ENCODE measurements at regions not wholly inside any gene's neighbourhood (a gene's known extent, or its start where the extent isn't known, plus 50 kb on each side); places are given as distances from the start of the nearest gene placed in this dataset.

DNA sequence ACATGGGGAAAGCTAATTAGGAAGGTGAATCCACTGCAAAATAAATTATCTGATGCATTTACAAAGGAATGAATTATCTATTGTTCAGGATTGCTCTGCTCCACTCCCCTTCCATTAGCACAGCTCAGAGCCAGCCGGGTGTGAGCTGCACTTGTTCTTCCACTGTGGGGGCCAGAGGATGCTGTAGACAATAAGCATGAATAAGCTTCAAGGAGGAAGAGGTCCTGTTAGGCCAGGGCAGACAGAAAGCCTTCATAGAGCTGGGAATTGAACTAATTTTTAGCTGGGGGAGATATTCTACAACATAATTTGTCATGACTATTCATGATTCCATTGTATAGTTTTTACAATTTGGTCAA is 137.6 kb upstream of the MAX start:
- Histone ChIP-seq H3K4me3 (no peak overlapping the region), H3K9ac (ENCODE audit: insufficient read length) (no peak overlapping the region), H3K36me3 (ENCODE audit: insufficient read depth, low read length) (no peaks in the 10 kb centered on the region), H3K27ac (no peak overlapping the region), H3K9me3 (ENCODE audit: low read depth, low read length) (no peaks in the 10 kb centered on the region)
- TF ChIP-seq POLR2AphosphoS5 (IDR thresholded peaks at IDR 0.05; ENCODE audit: borderline replicate concordance, low read depth, low read length) (no peak), EZH2 (IDR thresholded peaks at IDR 0.05) (no peak), FOXP2 (optimal IDR thresholded peaks at IDR 0.05; ENCODE audit: control extremely low read depth, extremely low read length, insufficient read depth) (no peak)
- no peak for DNase-seq (ENCODE audit: low read depth, low spot score)

DNA sequence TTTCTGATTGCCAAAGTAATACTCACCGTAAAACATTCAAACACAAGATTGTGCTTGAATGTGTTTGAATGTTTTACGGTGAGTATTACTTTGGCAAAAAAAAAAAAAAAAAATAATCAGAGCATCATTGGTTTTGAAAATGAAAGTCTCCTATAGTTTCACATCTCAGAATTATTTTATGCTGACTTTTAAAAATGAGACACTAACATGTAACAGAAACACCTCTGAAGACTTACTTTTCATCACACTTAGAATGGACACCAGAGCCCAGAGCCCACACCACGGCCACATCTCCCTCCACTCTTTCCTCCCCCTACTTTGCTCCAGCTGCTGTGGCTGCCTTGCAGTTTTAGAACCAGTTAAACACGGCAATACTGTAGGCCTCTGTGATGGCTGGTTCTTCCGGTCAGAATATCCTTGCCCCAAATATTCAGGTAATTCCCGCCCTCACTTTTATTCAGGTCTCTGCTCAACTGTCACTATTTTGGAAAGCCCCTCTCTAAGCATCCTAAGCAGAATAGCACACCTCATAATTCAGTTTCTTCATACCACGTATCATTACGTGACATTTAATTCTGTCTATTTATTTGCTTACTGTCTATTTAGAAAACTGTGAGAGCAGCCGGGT is 138.9 kb upstream of the MAX start:
- no peak for TF ChIP-seq FOXP2 (optimal IDR thresholded peaks at IDR 0.05; ENCODE audit: control extremely low read depth, extremely low read length, insufficient read depth)
- no peak for TF ChIP-seq EZH2 (IDR thresholded peaks at IDR 0.05)
- no peak for TF ChIP-seq POLR2AphosphoS5 (IDR thresholded peaks at IDR 0.05; ENCODE audit: borderline replicate concordance, low read depth, low read length)
- no peaks in the 10 kb centered on the region for H3K9me3 ChIP-seq (ENCODE audit: low read depth, low read length)
- H3K36me3 ChIP-seq (ENCODE audit: insufficient read depth, low read length) = no peaks in the 10 kb centered on the region
- H3K4me3 ChIP-seq = no peak overlapping the region
- H3K27ac ChIP-seq = no peak overlapping the region
- H3K9ac ChIP-seq (ENCODE audit: insufficient read length) = no peak overlapping the region
- no peak for DNase-seq (ENCODE audit: low read depth, low spot score)

DNA sequence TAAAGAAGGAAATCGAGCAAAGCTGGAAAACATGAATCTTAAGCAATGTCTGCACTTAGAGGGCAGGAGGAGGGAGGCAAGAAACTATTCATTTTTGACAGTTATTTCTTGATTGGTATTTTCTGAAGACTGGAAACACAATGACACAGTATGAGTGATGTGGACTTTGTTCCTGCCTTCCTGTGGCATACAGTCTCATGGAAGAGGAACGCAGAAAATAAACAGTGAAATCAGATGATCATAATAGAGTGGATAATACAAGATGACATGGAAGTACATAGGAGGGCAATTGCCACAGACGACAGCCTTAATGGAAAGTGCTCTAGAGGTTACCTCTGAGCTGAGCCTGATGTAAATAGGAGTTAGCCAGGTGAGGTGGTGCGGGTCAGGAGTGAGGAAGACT is 140.4 kb upstream of the MAX start:
- no peak for DNase-seq (ENCODE audit: low read depth, low spot score)
- Histone ChIP-seq H3K9me3 (ENCODE audit: low read depth, low read length) (no peaks in the 10 kb centered on the region), H3K9ac (ENCODE audit: insufficient read length) (peak overlapping the region; percentile 8), H3K36me3 (ENCODE audit: insufficient read depth, low read length) (no peaks in the 10 kb centered on the region), H3K27ac (no peak overlapping the region), H3K4me3 (no peak overlapping the region)
- TF ChIP-seq FOXP2 (optimal IDR thresholded peaks at IDR 0.05; ENCODE audit: control extremely low read depth, extremely low read length, insufficient read depth) = no peak
- no peak for TF ChIP-seq POLR2AphosphoS5 (IDR thresholded peaks at IDR 0.05; ENCODE audit: borderline replicate concordance, low read depth, low read length)
- TF ChIP-seq EZH2 (IDR thresholded peaks at IDR 0.05) = no peak

DNA sequence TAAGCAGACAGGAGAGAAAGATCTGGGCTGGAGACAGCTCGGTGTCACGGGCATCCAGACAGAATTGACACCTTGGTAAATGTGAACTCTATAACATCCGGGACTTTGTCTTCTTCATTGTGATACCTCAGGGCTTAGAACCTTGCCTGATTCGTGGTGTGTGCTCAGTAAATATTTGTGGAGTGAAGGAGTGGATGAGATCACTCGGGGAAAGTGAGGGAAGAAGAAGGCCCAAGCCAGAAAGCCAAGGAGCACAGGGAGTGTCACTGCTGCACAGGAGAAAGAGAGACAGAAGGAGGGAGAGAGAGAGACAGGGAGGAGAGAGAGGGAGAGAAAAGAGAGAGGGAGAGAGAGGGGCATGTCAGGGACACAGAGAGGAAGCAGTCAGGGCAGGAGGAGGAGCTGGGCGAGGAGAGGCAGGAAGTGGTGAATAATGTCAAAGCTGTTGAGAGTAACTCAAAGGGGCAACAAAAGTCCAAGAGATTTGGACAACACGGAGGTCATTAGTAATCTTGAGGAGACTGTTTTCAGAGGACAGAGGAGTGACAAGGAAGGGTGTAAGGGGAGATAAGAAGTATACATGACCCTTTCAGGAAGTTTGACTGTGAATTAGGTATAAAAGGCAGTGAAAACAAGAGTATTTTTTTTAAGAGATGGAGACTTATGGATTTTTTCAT is 141.6 kb upstream of the MAX start:
- no peak overlapping the region for H3K27ac ChIP-seq
- no peaks in the 10 kb centered on the region for H3K9me3 ChIP-seq (ENCODE audit: low read depth, low read length)
- no peak overlapping the region for H3K4me3 ChIP-seq
- H3K9ac ChIP-seq (ENCODE audit: insufficient read length) = no peak overlapping the region
- no peak for DNase-seq (ENCODE audit: low read depth, low spot score)
- no peaks in the 10 kb centered on the region for H3K36me3 ChIP-seq (ENCODE audit: insufficient read depth, low read length)
- TF ChIP-seq EZH2 (IDR thresholded peaks at IDR 0.05) (no peak), FOXP2 (optimal IDR thresholded peaks at IDR 0.05; ENCODE audit: control extremely low read depth, extremely low read length, insufficient read depth) (no peak), POLR2AphosphoS5 (IDR thresholded peaks at IDR 0.05; ENCODE audit: borderline replicate concordance, low read depth, low read length) (no peak)

DNA sequence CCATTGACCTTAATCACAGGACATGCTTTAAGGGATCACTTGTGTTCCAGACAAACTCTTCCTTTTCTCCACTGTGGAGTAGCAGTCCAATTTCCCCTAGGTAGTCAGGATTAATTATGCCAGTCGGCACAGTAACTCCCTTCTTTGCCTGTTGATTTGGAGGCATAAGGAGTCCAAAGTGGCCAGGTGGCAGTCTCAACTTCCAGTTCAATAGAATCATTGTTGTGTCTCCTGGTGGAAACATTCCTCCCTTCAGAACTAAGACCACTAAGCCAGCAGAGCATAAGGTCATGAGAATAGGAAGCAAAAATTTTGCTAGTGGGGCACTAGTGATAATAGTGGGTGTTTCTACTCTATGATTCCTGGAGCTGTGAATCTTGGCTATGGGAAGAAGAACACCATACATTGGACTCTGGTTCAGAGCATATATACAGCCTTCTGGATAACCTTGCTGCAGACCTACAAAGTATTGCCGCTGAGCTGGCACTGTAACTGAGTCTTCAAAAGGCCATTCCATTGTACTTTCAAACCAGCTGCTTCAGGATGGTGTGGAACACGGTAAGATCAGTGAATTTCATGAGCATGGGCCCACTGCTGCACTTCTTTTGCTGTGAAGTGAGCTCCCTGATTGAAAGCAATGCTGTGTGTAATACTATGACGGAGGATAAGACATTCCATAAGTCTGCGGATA is 147.3 kb upstream of the MAX start:
- Histone ChIP-seq H3K27ac (no peak overlapping the region), H3K9ac (ENCODE audit: insufficient read length) (no peak overlapping the region), H3K36me3 (ENCODE audit: insufficient read depth, low read length) (no peaks in the 10 kb centered on the region), H3K4me3 (no peak overlapping the region), H3K9me3 (ENCODE audit: low read depth, low read length) (no peaks in the 10 kb centered on the region)
- TF ChIP-seq EZH2 (IDR thresholded peaks at IDR 0.05) = no peak
- no peak for TF ChIP-seq POLR2AphosphoS5 (IDR thresholded peaks at IDR 0.05; ENCODE audit: borderline replicate concordance, low read depth, low read length)
- no peak for TF ChIP-seq FOXP2 (optimal IDR thresholded peaks at IDR 0.05; ENCODE audit: control extremely low read depth, extremely low read length, insufficient read depth)
- DNase-seq (ENCODE audit: low read depth, low spot score) = no peak

DNA sequence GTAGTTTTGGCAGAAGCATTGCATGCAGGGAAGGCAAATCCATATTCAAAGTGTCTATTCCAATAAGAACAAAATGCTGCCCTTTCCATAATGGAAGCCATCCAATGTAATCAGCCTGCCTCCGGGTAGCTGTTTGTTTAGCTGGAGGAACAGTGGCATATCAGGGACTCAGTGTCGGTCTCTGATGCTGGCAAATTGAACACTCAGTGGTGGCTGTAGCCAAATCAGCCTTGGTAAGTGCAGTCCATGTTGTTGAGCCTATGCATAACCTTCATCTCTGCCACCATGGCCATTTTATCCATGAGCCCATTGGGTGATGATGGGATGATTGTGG is 147.8 kb upstream of the MAX start:
- H3K9ac ChIP-seq (ENCODE audit: insufficient read length) = no peak overlapping the region
- no peak overlapping the region for H3K4me3 ChIP-seq
- TF ChIP-seq POLR2AphosphoS5 (IDR thresholded peaks at IDR 0.05; ENCODE audit: borderline replicate concordance, low read depth, low read length) (no peak), FOXP2 (optimal IDR thresholded peaks at IDR 0.05; ENCODE audit: control extremely low read depth, extremely low read length, insufficient read depth) (no peak), EZH2 (IDR thresholded peaks at IDR 0.05) (no peak)
- no peaks in the 10 kb centered on the region for H3K9me3 ChIP-seq (ENCODE audit: low read depth, low read length)
- no peaks in the 10 kb centered on the region for H3K36me3 ChIP-seq (ENCODE audit: insufficient read depth, low read length)
- DNase-seq (ENCODE audit: low read depth, low spot score) = no peak
- no peak overlapping the region for H3K27ac ChIP-seq

DNA sequence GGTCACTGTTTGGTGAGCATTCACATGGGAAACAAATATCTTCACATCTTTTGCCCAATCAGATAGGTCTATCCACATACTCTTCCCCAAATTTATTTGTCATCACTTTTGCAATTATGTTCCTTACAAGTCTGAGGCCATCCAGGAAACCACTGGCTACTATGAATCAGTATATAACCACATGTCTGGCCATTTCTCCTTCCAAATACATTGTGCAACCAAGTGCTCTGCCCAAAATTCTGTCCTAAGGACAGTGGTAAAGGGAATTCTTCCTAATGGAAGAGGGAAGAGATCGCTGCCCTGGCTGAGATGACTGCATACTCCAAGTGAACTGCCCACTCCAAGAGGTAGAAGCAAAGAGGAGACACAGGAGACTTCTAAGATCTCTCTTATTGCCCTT is 148.9 kb upstream of the MAX start:
- H3K36me3 ChIP-seq (ENCODE audit: insufficient read depth, low read length) = no peaks in the 10 kb centered on the region
- no peak overlapping the region for H3K9ac ChIP-seq (ENCODE audit: insufficient read length)
- H3K4me3 ChIP-seq = no peak overlapping the region
- H3K9me3 ChIP-seq (ENCODE audit: low read depth, low read length) = no peaks in the 10 kb centered on the region
- TF ChIP-seq FOXP2 (optimal IDR thresholded peaks at IDR 0.05; ENCODE audit: control extremely low read depth, extremely low read length, insufficient read depth) (no peak), EZH2 (IDR thresholded peaks at IDR 0.05) (no peak)
- no peak overlapping the region for H3K27ac ChIP-seq
- DNase-seq (ENCODE audit: low read depth, low spot score) = no peak

DNA sequence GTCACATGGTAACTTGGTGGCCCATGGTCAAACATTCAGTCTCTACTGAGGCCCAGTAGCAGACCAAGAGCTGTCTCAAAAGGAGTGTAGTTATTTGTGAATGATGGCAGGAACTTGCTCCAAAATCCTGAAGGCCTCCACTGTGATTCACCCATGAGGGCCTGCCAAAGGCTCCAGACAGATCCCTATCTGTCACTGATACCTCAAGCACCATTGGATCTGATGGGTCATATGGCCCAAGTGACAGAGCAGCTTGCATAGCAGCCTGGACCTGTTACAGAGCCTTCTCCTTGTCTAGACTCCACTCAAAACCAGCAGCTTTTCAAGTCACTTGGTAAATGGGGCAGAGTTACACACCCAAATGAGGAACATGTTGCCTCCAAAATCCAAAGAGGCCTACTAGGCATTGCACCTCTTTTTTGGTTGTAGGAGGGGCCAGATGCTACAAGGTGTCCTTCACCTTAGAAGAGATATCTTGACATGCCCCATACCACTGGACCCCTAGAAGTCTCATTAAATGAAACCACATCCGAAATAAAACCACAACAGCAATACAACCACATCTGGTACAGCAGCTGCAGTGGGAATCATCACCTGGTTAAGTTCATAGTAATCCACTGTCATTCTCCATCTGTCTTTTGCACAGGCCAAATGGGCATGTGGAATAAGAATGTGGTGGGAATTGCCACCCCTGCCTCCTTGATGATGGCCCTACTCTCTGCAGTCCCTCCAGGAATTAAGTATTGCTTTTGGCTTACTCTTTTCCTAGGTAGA is 150.4 kb upstream of the MAX start:
- Histone ChIP-seq H3K4me3 (no peak overlapping the region), H3K27ac (no peak overlapping the region), H3K9ac (ENCODE audit: insufficient read length) (no peak overlapping the region), H3K36me3 (ENCODE audit: insufficient read depth, low read length) (no peaks in the 10 kb centered on the region), H3K9me3 (ENCODE audit: low read depth, low read length) (no peaks in the 10 kb centered on the region)
- TF ChIP-seq POLR2AphosphoS5 (IDR thresholded peaks at IDR 0.05; ENCODE audit: borderline replicate concordance, low read depth, low read length) = no peak
- no peak for TF ChIP-seq FOXP2 (optimal IDR thresholded peaks at IDR 0.05; ENCODE audit: control extremely low read depth, extremely low read length, insufficient read depth)
- no peak for TF ChIP-seq EZH2 (IDR thresholded peaks at IDR 0.05)
- DNase-seq (ENCODE audit: low read depth, low spot score) = no peak
